Right lobe of liver (tissue), 4 donors: ENCODE measurements at regions not wholly inside any gene's neighbourhood (a gene's known extent, or its start where the extent isn't known, plus 50 kb on each side); places are given as distances from the start of the nearest gene placed in this dataset.

Source experiments
- CTCF ChIP-seq, 4 donors: fragments of 200-600 bp in 3 of 4; fragments of 450-650 bp in 1 of 4; IDR thresholded peaks; one replicate each; pipeline versions ENCODE4 v1.5.1 to v1.8.0; 2016 to 2022; ENCODE audit warnings: antibody characterized with exemption in 4 of 4, mild to moderate bottlenecking in 2 of 4
- POLR2A ChIP-seq: fragments of 450-650 bp; IDR thresholded peaks from one replicate; pipeline ENCODE4 v1.6.1; 2017; ENCODE audit warnings: antibody characterized with exemption, mild to moderate bottlenecking
- donor health status: DM: no; HTN: no; CAD: no.
- donor health status: DM: no; HTN: no; CAD: no.
- donor health status: DM: no; HTN: yes; CAD: no.

- TF ChIP-seq CTCF (IDR thresholded peaks at IDR 0.05) (no peak), POLR2A (no peak)
Measured at GRCh38 chr11:42593441-42593840, 718.4 kb upstream of the API5 start.
